ENCODE measurements at regions not wholly inside any gene's neighbourhood (a gene's known extent, or its start where the extent isn't known, plus 50 kb on each side); places are given as distances from the start of the nearest gene placed in this dataset.

- Histone ChIP-seq H3K27me3 (ENCODE audit: control insufficient read depth in 1 of 2, insufficient read depth in 1 of 2, low read length in 2 of 2) (no peaks in the 10 kb centered on the region), H2AK5ac (ENCODE audit: low read length, severe bottlenecking) (no peak overlapping the region), H3K9me3 (ENCODE audit: control insufficient read depth, low read length) (no peaks in the 10 kb centered on the region), H3K23ac (ENCODE audit: low read length in 2 of 2) (no peak overlapping the region), H4K91ac (ENCODE audit: low read length) (no peak overlapping the region), H2AFZ (ENCODE audit: low read depth, low read length) (no peak overlapping the region), H3K36me3 (ENCODE audit: control insufficient read depth in 1 of 2, insufficient read depth in 2 of 2, low read depth in 1 of 2, low read length in 2 of 2) (no peaks in the 10 kb centered on the region), H3K79me1 (replicated peaks; ENCODE audit: low read length, poor library complexity, severe bottlenecking) (no peaks in the 10 kb centered on the region), H3K4ac (ENCODE audit: low read depth in 1 of 2, low read length in 2 of 2) (no peak overlapping the region), H3K4me1 (ENCODE audit: control insufficient read depth, insufficient read depth, low read depth, low read length) (no peaks in the 10 kb centered on the region), H3K4me2 (ENCODE audit: low read length, poor library complexity, severe bottlenecking) (no peak overlapping the region), H3K18ac (ENCODE audit: low read depth in 1 of 2, low read length in 2 of 2) (no peak overlapping the region), H2BK15ac (ENCODE audit: low read depth, poor library complexity, severe bottlenecking) (no peak overlapping the region), H2BK12ac (ENCODE audit: low read length in 2 of 2) (no peak overlapping the region), H3K9ac (ENCODE audit: low read length) (no peak overlapping the region), H3K14ac (ENCODE audit: low read length in 2 of 2) (no peak overlapping the region), H3K4me3 (ENCODE audit: insufficient read depth in 1 of 2, low read depth in 1 of 2, low read length in 2 of 2) (no peak overlapping the region), H2BK5ac (ENCODE audit: low read depth, low read length, poor library complexity, severe bottlenecking) (no peak overlapping the region), H2BK120ac (ENCODE audit: low read depth, low read length) (no peak overlapping the region), H4K8ac (ENCODE audit: low read length) (no peak overlapping the region), H3K27ac (ENCODE audit: low read length, poor library complexity, severe bottlenecking) (no peak overlapping the region)
- DNase-seq, result no peak
- WGBS, result 100% methylated on average over 2 of the region's 3 CpGs
Observed at GRCh38 chr2:147558620-147559019, 286.2 kb upstream of the ACVR2A start.

GRCh38 chr2:147554521-147555107 lies 290.2 kb upstream of the ACVR2A start:
- no peak for DNase-seq
- Histone ChIP-seq H3K9ac (ENCODE audit: low read length) (no peak overlapping the region), H3K27ac (ENCODE audit: low read length, poor library complexity, severe bottlenecking) (no peak overlapping the region), H4K8ac (ENCODE audit: low read length) (no peak overlapping the region), H4K91ac (ENCODE audit: low read length) (no peak overlapping the region), H3K23ac (ENCODE audit: low read length in 2 of 2) (no peak overlapping the region), H3K9me3 (ENCODE audit: control insufficient read depth, low read length) (no peaks in the 10 kb centered on the region), H2BK12ac (ENCODE audit: low read length in 2 of 2) (no peak overlapping the region), H3K4ac (ENCODE audit: low read depth in 1 of 2, low read length in 2 of 2) (no peak overlapping the region), H3K79me1 (replicated peaks; ENCODE audit: low read length, poor library complexity, severe bottlenecking) (no peaks in the 10 kb centered on the region), H3K4me3 (ENCODE audit: insufficient read depth in 1 of 2, low read depth in 1 of 2, low read length in 2 of 2) (no peak overlapping the region), H2AFZ (ENCODE audit: low read depth, low read length) (no peak overlapping the region), H2BK5ac (ENCODE audit: low read depth, low read length, poor library complexity, severe bottlenecking) (no peak overlapping the region), H3K4me1 (ENCODE audit: control insufficient read depth, insufficient read depth, low read depth, low read length) (no peaks in the 10 kb centered on the region), H2BK15ac (ENCODE audit: low read depth, poor library complexity, severe bottlenecking) (no peak overlapping the region), H2AK5ac (ENCODE audit: low read length, severe bottlenecking) (no peak overlapping the region), H3K36me3 (ENCODE audit: control insufficient read depth in 1 of 2, insufficient read depth in 2 of 2, low read depth in 1 of 2, low read length in 2 of 2) (no peaks in the 10 kb centered on the region), H3K27me3 (ENCODE audit: control insufficient read depth in 1 of 2, insufficient read depth in 1 of 2, low read length in 2 of 2) (no peaks in the 10 kb centered on the region), H2BK120ac (ENCODE audit: low read depth, low read length) (no peak overlapping the region), H3K14ac (ENCODE audit: low read length in 2 of 2) (no peak overlapping the region), H3K18ac (ENCODE audit: low read depth in 1 of 2, low read length in 2 of 2) (peak overlapping the region in 1 of 2 experiments; percentile 24), H3K4me2 (ENCODE audit: low read length, poor library complexity, severe bottlenecking) (no peak overlapping the region)
- WGBS, result 79% methylated on average over 5 of the region's 5 CpGs

DNA sequence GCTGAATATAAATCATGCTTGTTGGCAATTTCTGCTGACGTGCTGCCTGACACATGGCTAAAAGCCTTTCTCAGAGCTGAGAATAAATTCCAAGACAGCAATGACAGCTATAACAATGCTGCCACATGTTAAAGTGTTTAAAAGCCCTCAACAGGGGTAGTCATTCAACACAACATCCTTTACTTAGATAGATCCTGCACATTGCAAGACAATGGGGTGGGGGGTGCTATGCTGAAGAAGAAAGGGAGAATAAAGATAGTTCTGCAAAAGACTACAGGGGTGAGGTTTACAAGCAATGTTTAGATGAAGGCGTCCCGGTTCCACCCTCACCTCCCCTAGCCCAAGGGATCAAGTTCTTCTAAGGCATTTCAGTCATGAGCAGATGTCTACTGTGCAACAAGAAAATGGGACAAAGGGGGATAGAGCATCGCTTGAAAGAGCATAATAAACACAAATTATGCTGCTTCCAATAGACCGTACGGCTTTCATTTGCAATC lies 291.0 kb upstream of the ACVR2A start:
- Histone ChIP-seq H3K9ac (ENCODE audit: low read length) (no peak overlapping the region), H3K27ac (ENCODE audit: low read length, poor library complexity, severe bottlenecking) (no peak overlapping the region), H3K9me3 (ENCODE audit: control insufficient read depth, low read length) (no peaks in the 10 kb centered on the region), H3K4me3 (ENCODE audit: insufficient read depth in 1 of 2, low read depth in 1 of 2, low read length in 2 of 2) (peak overlapping the region in 1 of 2 experiments; percentile 11), H3K36me3 (ENCODE audit: control insufficient read depth in 1 of 2, insufficient read depth in 2 of 2, low read depth in 1 of 2, low read length in 2 of 2) (no peaks in the 10 kb centered on the region), H2BK12ac (ENCODE audit: low read length in 2 of 2) (no peak overlapping the region), H3K4me2 (ENCODE audit: low read length, poor library complexity, severe bottlenecking) (no peak overlapping the region), H4K8ac (ENCODE audit: low read length) (no peak overlapping the region), H3K14ac (ENCODE audit: low read length in 2 of 2) (no peak overlapping the region), H3K79me1 (replicated peaks; ENCODE audit: low read length, poor library complexity, severe bottlenecking) (no peaks in the 10 kb centered on the region), H2AFZ (ENCODE audit: low read depth, low read length) (no peak overlapping the region), H4K91ac (ENCODE audit: low read length) (no peak overlapping the region), H2AK5ac (ENCODE audit: low read length, severe bottlenecking) (no peak overlapping the region), H2BK5ac (ENCODE audit: low read depth, low read length, poor library complexity, severe bottlenecking) (no peak overlapping the region), H3K18ac (ENCODE audit: low read depth in 1 of 2, low read length in 2 of 2) (no peak overlapping the region), H3K4me1 (ENCODE audit: control insufficient read depth, insufficient read depth, low read depth, low read length) (no peaks in the 10 kb centered on the region), H3K27me3 (ENCODE audit: control insufficient read depth in 1 of 2, insufficient read depth in 1 of 2, low read length in 2 of 2) (no peaks in the 10 kb centered on the region), H3K4ac (ENCODE audit: low read depth in 1 of 2, low read length in 2 of 2) (no peak overlapping the region), H2BK120ac (ENCODE audit: low read depth, low read length) (no peak overlapping the region), H3K23ac (ENCODE audit: low read length in 2 of 2) (no peak overlapping the region), H2BK15ac (ENCODE audit: low read depth, poor library complexity, severe bottlenecking) (no peak overlapping the region)
- 90% methylated on average over 5 of the region's 6 CpGs for WGBS
- no peak for DNase-seq

DNA sequence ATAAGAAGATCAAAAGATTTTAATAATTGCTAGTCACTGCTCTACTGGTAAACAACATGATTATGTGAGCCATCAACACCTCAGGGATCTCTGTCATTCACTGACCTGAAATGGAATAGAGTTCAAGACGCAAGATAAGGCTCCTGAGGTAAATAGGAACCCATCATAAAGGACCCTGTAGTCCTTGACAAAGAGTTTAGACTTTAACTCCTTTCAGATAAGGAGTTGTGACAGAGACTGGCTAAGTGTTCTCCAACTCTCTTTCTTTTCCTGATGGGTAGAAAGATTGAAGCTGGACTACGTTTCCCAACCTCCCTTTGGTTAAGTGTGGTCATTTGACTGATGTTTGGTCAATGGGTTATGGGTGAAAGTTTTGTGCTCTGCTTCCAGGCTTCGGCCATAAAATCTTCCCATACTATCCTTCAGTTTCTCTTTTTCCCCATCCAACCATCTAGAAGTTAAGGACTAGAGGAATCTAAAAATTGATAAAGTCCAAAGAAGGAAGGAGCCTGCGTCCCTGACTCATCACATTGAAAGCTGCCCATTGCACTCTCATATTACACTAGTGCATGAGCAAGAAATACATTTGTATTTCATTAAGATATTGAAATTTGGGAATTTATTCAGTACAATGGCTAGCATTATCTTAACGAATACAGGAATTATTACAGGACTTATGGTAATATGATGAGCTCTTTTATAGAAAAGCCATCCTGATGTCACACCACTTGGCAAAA lies 293.7 kb upstream of the ACVR2A start:
- Histone ChIP-seq H3K27ac (ENCODE audit: low read length, poor library complexity, severe bottlenecking) (no peak overlapping the region), H4K8ac (ENCODE audit: low read length) (no peak overlapping the region), H3K9ac (ENCODE audit: low read length) (no peak overlapping the region), H2BK12ac (ENCODE audit: low read length in 2 of 2) (no peak overlapping the region), H3K4me1 (ENCODE audit: control insufficient read depth, insufficient read depth, low read depth, low read length) (no peaks in the 10 kb centered on the region), H3K4me3 (ENCODE audit: insufficient read depth in 1 of 2, low read depth in 1 of 2, low read length in 2 of 2) (no peak overlapping the region), H2BK15ac (ENCODE audit: low read depth, poor library complexity, severe bottlenecking) (no peak overlapping the region), H3K27me3 (ENCODE audit: control insufficient read depth in 1 of 2, insufficient read depth in 1 of 2, low read length in 2 of 2) (no peaks in the 10 kb centered on the region), H3K18ac (ENCODE audit: low read depth in 1 of 2, low read length in 2 of 2) (no peak overlapping the region), H3K79me1 (replicated peaks; ENCODE audit: low read length, poor library complexity, severe bottlenecking) (no peaks in the 10 kb centered on the region), H2AFZ (ENCODE audit: low read depth, low read length) (no peak overlapping the region), H3K4me2 (ENCODE audit: low read length, poor library complexity, severe bottlenecking) (no peak overlapping the region), H3K14ac (ENCODE audit: low read length in 2 of 2) (no peak overlapping the region), H3K9me3 (ENCODE audit: control insufficient read depth, low read length) (no peaks in the 10 kb centered on the region), H2BK120ac (ENCODE audit: low read depth, low read length) (no peak overlapping the region), H3K4ac (ENCODE audit: low read depth in 1 of 2, low read length in 2 of 2) (no peak overlapping the region), H2AK5ac (ENCODE audit: low read length, severe bottlenecking) (no peak overlapping the region), H4K91ac (ENCODE audit: low read length) (no peak overlapping the region), H3K23ac (ENCODE audit: low read length in 2 of 2) (no peak overlapping the region), H3K36me3 (ENCODE audit: control insufficient read depth in 1 of 2, insufficient read depth in 2 of 2, low read depth in 1 of 2, low read length in 2 of 2) (no peaks in the 10 kb centered on the region), H2BK5ac (ENCODE audit: low read depth, low read length, poor library complexity, severe bottlenecking) (no peak overlapping the region)
- 83% methylated on average over 1 of the region's 5 CpGs for WGBS
- no peak for DNase-seq
